ENCODE measurements at regions not wholly inside any gene's neighbourhood (a gene's known extent, or its start where the extent isn't known, plus 50 kb on each side); places are given as distances from the start of the nearest gene placed in this dataset.

DNA sequence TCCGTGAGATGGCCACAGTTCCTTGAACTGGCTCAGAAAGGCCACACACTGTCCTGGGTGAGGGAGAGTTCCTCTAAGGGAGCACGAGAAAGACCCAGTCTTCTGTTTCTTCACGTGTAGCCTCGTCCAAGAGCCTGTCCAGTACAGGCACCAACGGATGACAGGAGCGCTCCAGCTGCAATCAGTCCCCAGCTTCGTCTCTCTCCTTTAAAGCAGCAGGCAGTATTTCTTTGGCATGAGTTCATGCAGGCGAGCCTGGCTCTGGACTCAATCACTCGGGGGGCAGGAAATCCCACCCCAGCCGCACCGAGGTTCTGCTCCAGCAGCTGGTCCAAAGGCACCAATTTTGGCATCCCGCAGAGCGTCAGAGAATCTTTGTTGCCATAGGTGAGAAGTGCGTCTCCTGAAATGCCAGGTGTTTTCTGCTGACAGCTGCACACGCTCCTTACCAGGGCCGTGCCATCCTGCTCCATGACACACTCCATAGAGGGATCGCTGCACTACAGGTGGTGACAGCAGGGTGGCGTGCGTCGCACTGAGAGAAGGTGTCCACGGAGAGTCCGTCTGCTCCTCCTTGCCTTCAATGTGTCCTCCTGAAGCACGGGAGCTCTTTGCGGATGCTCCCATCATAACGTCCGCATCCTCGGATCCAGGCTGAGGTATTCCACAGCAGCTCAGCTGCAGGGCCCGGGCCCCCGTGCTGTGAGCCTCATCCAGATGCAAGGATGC lies 59.6 kb upstream of the AFDN start:
- FAIRE-seq, result no peak
- no peaks in the 10 kb centered on the region for H3K36me3 ChIP-seq (ENCODE audit: control insufficient read depth, insufficient read depth, low read length)
- no peak for DNase-seq (ENCODE audit: low read depth)

DNA sequence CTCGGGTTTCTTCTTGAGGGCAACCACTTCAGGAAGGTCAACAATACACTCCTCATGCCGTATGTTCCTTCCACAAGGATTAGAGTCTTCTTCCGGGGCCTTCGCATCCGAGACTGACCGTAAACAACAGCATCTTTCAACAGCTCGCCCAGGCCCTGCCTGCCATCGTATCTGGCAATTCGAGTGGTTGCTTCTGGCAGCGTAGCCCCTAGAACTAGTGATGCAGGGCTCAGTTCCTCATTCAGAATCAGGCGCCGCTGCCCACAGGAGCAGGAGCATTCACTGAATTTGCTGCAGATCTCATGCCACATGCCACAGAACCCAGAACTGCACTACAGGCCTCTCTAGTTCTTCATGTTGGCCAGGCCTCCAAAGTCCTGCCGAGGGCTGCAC lies 59.0 kb upstream of the AFDN start:
- FAIRE-seq (no peak), DNase-seq (ENCODE audit: low read depth) (no peak)
- Histone ChIP-seq H3K36me3 (ENCODE audit: control insufficient read depth, insufficient read depth, low read length) (no peaks in the 10 kb centered on the region), H3K4me3 (ENCODE audit: low read depth, low read length) (no peak overlapping the region), H3K27me3 (ENCODE audit: control insufficient read depth, insufficient read depth, low read length) (no peaks in the 10 kb centered on the region)
- TF ChIP-seq CTCF (IDR thresholded peaks at IDR 0.05; ENCODE audit: insufficient read depth, low read length, severe bottlenecking), result no peak

More for the DNA sequence above, 59.6 kb upstream of the AFDN start:
- Histone ChIP-seq H3K4me3 (ENCODE audit: low read depth, low read length) (no peak overlapping the region), H3K27me3 (ENCODE audit: control insufficient read depth, insufficient read depth, low read length) (no peaks in the 10 kb centered on the region)
- no peak for TF ChIP-seq CTCF (IDR thresholded peaks at IDR 0.05; ENCODE audit: insufficient read depth, low read length, severe bottlenecking)

DNA sequence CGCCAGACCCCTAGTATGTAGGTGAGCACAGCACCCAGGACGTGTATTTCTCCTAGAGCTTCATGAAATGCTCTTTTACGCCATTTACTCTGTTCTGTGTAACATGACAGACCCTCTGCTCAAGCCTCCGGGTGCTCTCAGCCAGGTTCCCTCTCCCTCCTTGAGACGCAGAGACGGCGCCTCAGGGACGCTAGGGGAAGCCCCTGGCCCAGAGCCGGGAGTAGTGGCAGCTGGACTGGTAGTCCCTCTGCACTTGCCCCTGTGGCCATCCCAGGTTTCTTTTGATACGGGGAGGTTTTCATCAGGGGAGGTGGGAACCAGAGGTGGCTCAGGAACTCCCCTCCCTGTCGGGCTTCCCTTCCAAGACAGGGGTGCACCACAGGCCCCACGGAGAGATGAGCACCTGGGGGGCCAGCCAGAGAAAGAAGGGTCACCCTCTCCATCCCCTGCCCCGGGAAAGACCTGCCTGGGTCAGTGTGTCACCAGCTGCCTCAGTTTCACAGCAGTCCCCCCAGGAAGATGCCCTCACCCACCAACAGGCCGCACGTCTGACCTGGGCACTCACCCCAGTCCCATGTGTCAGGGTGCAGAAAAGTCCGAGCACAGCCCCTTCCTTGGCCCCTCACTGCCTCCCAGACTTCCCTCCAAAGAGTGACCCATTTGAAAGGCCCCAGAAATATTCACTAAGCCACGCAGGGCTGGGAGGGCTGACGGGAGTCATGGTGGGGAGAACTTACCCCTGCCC lies 58.1 kb upstream of the AFDN start:
- no peaks in the 10 kb centered on the region for H3K27me3 ChIP-seq (ENCODE audit: control insufficient read depth, insufficient read depth, low read length)
- no peak for FAIRE-seq

GRCh38 chr6:167769408-167770190 lies 57.1 kb upstream of the AFDN start:
- Histone ChIP-seq H3K36me3 (ENCODE audit: control insufficient read depth, insufficient read depth, low read length) (no peaks in the 10 kb centered on the region), H3K4me3 (ENCODE audit: low read depth, low read length) (no peak overlapping the region), H3K27me3 (ENCODE audit: control insufficient read depth, insufficient read depth, low read length) (no peaks in the 10 kb centered on the region)
- no peak for TF ChIP-seq CTCF (IDR thresholded peaks at IDR 0.05; ENCODE audit: insufficient read depth, low read length, severe bottlenecking)
- DNase-seq (ENCODE audit: low read depth), result no peak
- no peak for FAIRE-seq

More for the DNA sequence above, 58.1 kb upstream of the AFDN start:
- no peaks in the 10 kb centered on the region for H3K36me3 ChIP-seq (ENCODE audit: control insufficient read depth, insufficient read depth, low read length)
- TF ChIP-seq CTCF (IDR thresholded peaks at IDR 0.05; ENCODE audit: insufficient read depth, low read length, severe bottlenecking), result no peak
- no peak overlapping the region for H3K4me3 ChIP-seq (ENCODE audit: low read depth, low read length)
- DNase-seq (ENCODE audit: low read depth), result no peak

- Histone ChIP-seq H3K27me3 (ENCODE audit: control insufficient read depth, insufficient read depth, low read length) (no peaks in the 10 kb centered on the region), H3K4me3 (ENCODE audit: low read depth, low read length) (no peak overlapping the region), H3K36me3 (ENCODE audit: control insufficient read depth, insufficient read depth, low read length) (no peaks in the 10 kb centered on the region)
- FAIRE-seq (no peak), DNase-seq (ENCODE audit: low read depth) (no peak)
- no peak for TF ChIP-seq CTCF (IDR thresholded peaks at IDR 0.05; ENCODE audit: insufficient read depth, low read length, severe bottlenecking)
These were observed 56.3 kb upstream of the AFDN start for GRCh38 chr6:167770291-167770955.
